Fibroblast of peridontal ligament (primary cell): ENCODE measurements at regions not wholly inside any gene's neighbourhood (a gene's known extent, or its start where the extent isn't known, plus 50 kb on each side); places are given as distances from the start of the nearest gene placed in this dataset.

Source experiments
- DNase-seq: peaks from one replicate; pipeline ENCODE4 v3.0.0-alpha.2; 2010; ENCODE audit errors: extremely low read depth

DNA sequence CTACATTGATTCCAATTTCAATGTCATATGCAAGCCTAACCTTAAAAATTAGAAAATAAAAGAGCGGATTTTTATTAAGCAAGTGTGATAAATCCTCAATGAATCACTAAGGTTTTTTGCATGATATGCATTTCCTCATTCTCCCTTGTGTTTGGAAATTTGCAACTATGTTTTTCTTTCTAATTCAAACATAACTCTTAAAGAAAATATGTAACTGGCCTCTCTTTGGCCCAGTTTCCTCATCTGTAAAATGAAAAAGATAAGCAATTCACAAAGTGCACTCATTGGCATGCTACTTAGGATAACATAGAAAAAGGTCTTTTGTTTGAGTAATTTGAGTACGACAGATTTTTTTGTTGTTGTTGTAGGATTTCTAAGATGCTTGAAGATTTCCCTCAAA, 295.5 kb downstream of the CDH11 start:
- peak; percentile 27 for DNase-seq

DNA sequence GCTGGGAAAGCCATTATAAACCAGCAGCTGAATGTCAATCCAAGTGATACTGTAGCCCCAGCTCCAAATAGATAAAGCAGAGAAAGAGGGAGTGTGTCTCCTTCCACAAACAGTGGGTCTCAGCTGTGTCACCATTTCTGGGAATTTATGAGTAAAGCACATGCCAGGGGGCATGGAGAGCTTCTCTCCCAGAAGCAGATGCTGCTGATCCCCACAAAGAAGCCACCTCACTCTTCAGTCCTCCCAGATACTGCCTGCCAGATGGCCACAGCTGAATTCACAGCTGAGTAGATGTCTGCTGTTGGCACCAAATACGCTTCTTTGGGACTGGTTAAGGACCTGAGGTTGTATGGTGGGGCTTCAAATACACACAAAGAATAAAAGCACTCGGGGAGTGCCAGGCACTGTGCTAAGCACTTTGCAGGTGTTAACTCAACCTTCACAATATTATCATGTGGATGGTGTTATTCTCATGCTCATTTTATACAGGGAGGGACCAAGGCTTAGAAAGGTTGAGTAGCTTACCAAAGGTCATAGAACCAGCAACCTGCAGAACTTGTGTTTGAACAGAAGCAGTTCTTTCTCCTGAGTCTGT, 298.3 kb downstream of the CDH11 start:
- no peak for DNase-seq

DNA sequence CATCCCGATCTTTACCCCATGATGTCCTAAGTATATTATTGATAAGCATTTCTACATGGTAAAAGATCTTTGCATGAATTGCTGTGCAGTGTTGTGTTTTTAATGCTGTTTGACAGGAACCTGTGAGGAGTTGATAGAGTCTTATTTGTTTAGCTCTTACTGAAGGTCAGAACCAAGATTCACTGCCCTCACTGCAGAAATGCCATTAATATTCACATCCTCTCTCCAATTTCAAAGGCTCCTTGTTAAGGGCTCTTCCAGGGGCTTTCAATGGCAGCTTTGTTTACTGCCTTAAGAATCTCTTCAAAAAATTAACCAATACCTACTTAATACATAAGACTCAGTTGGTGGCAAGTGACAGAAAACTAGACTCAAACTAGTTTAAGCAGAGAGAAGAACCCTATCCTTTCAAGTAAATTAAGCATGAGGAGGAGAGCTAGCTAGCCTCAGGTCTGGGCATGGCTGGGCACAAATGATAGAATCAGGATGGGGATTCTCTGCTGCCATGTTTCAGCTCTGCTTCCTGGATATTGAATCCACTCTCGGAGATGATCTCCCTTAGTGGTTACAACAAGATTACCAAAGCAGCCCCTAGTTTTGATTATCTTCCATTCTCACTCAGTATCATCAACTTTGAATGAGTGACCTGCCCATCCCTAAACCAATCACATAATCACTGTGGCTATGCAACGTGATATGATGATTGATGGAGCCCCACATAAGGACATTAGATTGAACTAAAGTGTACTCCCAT, 311.8 kb downstream of the CDH11 start:
- DNase-seq: no peak

DNA sequence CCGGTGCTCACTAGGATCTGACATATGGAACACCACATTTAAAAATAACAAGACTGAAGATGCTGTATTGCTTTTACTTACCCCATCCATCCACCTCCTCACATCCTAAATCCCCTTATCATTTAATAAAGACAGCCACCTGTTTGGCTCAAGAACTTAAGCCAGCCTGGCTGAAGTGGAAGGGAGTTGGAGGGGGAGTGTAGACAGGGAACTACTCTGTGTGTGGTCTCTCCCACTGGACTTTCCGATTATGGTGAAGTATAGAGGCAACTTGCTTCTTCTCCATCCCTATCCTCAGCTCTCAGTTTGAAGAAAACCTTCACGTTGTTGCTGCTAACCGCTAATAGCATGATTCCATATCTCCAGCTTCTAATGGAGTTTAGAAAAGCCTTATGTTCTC, 313.4 kb downstream of the CDH11 start:
- DNase-seq: no peak

DNA sequence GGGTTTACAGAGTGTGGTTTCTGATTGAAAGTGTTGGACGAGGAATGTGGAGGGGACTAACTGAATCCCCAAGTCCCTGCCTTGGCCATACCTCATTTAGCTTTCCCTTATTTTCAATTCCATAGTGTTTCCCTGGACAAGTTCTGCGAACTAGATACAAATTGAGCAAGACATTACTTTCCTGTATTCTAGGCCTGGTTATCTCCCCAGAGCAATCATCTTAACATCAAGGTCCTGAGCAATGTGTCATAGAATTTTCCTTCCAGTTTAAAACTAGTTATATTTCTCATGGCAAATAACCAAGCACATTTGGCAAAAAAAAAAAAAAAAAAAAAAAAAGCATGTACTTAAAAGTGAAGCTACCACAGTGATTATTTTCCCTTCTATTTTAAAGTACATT, 330.1 kb downstream of the CDH11 start:
- DNase-seq: no peak

DNA sequence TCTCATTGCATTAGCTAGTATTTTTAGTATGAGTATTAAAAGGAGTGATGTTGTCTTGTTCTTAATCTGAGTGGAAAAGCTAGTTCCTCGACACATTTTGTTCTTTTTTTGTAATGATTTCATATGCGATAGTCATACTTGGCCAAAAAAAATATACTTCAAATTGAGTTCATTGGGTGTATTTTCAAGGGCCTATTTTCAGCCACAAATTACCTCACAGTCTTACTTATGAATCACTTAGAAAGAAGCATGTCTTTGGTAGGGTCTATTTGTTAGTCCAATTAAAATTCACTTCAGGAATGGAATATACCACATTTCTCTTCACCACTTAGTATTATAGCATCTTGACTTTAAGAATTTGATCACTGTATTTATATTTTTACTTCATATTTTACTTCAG, 337.2 kb downstream of the CDH11 start:
- no peak for DNase-seq

DNA sequence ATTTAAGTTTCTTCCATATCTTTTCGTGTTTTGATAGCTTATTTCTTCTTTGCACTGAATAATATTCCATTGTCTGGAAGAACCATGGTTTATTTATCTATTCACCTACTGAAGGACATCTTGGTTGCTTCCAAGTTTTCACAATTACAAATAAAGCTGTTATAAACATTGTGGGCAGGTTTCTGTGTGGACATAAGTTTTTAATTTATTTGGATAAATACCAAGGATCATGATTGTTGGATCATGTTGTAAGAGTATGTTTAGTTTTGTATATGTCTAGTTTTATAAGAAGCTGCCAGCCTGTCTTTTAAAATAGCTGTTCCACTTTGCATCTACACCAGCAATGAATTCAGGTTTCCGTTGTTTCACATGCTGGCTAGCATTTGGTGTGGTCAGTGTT, 339.4 kb downstream of the CDH11 start:
- peak; percentile 38 for DNase-seq

DNA sequence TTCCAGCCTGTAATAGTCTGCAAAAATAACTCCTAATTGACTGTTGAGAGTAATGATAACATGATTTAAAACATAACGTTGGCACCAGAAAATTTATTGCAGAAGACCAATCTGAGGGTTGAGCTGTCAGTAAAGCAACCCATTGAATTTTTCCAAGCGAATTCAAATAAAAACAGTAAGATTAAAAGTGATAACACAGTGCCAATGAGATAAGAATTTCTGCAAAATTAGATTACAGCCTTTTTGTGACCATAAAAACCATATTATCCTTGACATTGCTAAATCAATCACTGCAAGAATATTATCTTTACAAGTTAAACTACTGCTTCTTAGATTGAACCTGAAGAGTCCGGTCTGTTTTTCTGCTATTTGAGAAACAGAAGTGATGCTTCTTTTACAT, 341.4 kb downstream of the CDH11 start:
- DNase-seq: no peak

DNA sequence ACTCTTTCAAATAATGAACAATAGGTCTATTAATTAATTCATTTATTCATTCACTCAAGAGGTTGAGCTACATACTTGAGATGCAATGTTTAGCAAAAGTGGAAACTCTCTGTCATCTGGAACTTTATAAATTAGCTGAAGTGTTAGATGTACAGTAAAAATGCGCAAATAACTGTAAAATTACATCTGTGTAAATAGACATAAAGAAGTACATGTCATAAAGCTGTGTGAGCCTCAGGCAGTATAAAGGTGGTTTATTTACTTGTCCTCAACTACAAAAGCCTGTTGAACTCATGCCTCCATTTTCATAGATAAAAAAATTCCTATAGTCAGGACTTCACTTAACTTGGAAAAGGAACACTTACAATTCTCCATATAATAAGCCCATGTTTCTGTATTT, 343.1 kb downstream of the CDH11 start:
- DNase-seq: no peak

DNA sequence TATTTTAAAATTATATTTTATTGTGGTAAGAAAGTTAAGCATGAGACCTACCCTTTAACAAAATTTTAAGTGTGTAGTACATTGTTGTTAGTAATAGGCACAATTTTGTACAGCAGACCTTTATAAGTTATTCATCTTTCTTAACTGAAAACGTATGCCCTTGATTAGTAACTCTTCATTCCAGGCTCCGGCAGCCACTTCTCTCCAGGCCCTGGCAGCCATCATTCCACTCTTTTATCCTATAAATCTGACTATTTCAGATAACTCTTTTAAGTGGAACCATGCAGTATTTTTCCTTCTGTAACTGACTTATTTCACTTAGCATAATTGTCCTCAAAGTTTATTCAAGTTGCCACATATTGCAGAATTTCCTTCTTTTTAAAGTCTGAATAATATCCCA, 348.2 kb downstream of the CDH11 start:
- no peak for DNase-seq

DNA sequence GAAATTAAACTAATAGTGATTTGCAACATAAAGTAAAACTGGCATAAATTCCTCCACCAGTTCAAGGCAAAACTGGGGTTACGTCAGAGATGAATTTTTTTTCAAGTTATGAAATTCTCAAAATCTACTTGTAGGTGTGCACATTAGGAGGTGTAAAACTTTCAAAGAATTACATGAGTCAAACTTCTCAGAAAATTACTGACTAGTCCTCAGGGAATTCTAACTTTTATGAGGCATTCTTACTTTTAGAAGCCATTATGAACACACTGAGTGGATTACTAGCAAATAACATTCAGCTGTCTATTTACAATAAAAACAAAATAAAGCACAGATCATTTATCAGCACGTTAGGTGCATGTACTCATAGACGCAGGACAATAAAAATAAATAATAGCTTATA, 348.7 kb downstream of the CDH11 start:
- no peak for DNase-seq

DNA sequence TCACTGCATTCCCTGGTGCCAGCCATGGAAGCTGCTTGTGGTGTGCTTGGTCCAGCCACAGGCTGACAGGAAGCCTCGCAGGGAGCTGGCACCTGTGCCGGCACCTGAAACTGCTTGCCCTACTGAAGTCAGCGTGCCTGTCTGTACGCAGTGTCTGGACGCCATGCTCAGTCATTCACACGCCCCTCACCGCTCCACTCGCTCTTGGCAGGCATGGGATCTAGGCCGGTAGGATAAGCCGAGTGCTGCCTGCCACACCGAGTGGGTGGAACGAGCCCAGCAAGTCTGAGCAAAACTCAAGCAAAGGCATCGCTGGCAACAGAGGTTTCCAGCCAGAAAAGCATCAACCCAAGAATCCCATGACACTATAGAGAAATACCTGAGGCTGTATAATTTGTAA, 350.6 kb downstream of the CDH11 start:
- DNase-seq: no peak

DNA sequence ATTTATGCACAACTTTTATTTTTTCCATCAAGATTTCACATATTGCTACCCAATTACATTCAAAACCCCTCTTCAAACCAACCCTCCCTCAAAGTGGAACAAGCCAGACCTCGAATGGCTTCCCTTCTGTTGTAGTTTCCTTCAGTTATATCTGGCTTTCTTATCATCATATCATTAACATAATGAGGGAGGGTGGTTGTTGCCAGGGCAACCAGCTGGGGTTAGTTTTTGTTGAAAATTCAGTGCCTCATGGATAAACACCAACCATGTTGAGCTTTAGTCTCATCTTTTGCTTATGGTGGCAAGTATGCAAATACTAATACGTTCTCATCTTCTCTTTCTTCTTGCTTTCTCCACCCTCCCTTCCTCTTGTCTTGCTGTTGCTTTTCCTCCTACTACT, 359.7 kb downstream of the CDH11 start:
- no peak for DNase-seq

DNA sequence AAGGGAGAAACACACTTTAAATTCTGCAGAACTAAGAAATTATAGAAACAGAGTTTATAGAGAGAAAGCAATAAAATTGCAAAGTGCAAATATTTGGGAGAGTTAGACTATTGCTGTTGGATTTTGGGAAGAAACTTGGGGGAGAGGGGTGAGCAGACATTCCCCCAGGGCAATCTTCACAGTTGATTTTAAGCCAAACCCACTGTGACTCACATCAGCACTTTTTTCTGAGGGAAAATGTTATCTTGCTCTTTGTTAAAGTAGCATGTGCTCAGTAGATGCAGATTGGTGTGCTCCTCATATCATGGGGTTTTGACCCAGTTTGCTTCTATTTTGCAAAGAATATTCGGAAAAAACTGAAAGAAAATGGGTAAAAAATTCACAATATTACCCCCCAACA, 367.6 kb downstream of the CDH11 start:
- DNase-seq: peak; percentile 20

DNA sequence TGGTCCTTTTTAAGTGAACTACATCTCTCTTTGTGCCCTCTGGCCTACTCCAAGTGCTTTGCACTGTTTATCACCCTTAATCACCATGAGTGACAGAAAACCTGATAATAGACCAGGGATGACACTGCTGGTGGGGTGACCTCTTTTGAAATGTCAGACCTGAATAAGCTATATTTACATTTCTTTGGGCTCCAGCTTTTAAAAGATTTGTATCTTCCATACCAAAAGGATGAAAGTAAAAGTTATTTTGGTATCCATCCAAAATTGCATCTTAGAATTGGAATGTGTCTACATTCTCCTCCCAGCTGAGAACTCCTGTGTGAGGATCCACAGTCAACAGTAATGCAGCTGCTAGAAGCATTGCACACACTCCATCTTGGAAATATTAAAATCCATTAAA, 370.0 kb downstream of the CDH11 start:
- DNase-seq: peak; percentile 71

DNA sequence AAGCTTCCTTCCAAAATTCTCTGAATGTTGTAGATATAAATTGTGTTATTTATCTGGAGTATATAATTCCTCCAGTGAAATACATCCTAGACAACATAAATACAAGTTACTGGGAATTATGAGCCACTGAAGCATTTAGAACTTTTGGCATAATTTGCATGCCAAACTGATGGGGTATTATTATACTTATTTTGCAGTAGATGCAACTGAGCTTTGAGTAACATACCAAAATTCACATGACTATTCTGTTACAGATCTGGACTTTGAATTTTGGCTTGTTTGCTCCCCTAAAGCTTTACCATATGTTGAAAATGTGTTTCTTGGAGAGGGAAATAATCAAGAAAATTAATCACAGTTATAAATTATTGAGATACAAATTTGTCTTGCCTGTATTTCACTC, 372.5 kb downstream of the CDH11 start:
- DNase-seq: no peak

DNA sequence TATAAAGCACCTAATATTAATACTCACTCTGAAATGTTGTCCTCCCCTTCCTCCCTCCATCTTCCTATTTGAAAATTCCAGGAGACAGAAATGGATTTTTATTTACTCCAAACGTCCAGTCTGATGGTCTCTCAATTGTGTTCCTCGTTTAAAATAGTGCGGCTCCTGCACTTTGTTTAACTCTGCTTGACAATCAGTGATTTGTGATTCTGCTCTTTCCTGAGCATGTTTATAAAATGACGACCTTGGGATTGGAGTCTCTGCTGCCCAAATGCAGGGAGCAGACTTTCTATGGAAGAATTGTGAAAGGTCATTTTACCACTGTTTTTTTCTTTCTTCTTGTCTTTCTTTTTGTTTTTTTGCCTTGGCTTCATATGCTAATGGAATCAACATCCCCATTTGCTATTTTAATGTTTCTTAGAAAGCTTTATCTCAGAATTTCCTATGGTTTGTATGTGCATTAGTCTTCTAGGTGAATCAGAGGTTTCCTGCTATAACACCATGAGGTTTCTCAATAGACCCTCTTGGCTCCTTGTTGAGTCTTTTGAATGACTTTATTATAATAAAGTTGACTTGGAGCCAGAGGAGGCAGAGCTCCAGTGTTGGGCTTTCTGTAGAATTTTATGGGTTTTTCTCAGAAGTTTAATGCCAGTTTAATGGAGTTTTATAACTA, 376.5 kb downstream of the CDH11 start:
- DNase-seq: no peak

DNA sequence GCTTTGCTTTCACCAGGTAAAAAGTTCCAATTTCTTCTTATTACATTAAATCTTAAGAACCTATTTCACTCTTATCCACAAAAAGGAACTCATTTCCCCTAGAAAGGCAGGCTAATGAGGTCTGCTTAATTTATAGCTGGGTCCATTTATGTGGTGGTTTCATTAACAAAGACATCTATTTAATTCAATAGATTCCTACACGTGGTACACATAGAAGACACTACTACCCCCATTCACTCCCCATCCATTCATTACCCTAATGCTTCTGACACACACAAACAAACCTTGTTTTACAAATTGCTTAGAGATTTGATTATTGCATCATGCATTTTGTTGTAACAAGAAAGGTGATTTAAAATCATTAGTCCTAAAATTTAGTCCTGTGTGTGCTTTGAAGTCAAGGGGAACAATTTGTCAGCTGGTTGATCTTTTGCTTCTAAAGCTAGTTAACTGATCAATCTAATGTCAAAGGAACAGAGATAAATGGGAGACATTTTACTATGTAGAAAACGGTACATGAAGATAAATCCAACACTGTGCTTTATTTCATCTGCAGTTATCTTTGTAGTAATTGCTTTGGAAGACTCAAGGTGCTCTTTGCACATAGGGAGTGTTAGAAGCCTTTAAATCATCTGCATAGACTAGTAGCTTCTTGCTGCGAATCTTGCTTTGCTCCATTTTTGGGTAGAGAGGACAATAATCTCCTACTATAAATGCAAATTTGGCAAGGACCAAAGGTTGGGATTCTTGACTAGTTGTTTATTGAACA, 379.2 kb downstream of the CDH11 start:
- no peak for DNase-seq

DNA sequence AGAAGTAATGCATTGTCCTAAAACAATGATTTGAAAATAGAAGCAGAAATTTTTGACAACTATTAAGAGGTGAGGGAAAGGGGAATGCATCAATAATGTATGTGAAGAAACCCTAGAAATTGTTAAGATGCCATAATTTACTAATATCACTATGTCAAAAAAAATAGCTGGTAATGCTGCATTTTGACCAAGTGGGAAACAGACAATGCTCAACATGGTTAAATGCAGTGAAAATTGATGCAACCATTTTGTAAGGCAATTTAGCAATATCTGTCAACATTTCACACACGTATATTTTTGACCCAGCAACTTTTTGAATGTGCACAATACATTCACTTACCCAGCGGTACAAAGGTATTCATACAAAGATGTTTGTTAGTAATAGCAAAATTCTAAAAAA, 381.6 kb downstream of the CDH11 start:
- DNase-seq: no peak

DNA sequence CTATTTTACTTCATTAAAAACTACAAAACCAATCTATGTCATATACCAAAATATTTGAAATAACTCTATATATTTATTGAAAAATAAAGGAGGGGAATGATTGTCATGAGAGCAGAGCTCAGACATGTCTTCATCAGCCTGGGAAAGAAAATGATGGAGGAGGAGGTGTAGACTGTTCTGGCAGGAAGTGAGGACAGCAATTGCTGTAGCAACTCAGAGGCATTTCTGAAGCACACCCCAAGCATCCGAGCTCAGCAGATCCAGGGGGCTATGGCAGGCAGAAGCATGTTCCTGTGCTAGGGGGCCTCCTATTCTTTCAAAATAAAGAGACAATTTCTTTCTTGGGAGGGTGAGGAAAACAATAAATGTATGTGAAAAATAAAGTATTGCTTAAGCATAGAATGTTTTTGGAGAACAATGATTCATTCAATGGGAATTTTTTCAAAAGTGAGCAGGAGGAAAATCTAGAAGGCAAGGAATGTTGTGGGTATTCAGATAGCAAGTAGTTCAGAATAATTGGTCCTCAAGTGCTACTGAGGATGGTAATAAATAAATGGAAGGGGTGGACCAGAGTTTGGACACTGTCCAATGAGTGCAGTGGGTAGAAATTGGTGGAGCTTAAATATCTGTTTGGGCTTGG, 383.4 kb downstream of the CDH11 start:
- peak; percentile 72 for DNase-seq

DNA sequence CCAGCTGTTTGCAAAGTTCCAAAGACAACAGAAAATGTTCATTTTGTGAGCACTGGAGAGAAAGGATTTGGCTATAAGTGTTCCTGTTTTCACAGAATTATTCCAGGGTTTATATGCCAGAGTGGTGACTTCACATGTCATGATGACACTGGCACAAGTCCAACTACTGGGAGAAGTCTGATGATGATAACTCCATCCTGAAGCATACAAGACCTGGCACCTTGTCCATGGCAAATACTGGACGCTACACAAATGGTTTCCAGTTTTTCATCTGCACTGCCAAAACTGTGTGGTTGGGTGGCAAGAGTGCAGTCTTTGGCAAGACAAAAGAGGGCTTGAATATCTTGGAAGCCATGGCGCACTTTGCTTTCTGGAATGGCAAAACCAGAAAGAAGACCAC, 385.0 kb downstream of the CDH11 start:
- DNase-seq: no peak

DNA sequence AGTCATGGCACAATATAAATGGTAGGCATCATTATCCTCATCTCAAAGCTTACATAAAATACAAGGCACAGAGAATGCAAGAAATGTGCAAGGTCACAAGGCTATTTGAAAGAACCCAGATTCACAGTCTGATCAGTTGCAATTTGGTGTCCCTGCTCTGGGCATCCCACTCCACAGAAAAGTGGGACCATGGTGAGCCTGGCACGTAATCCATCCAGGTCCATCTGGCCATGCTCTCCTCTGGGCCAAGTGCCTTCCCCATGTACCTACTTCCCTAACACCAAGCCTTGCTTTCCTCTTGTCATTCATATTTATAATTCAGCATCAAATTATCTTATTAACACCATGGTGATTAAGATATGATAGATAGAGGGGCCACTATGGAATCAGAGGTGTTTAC, 390.0 kb downstream of the CDH11 start:
- DNase-seq: no peak
